GM19324 (cell line): ENCODE measurements at regions not wholly inside any gene's neighbourhood (a gene's known extent, or its start where the extent isn't known, plus 50 kb on each side); places are given as distances from the start of the nearest gene placed in this dataset.
"Not testable (repeated sequence)": the region's sequence is repeated elsewhere in the genome, so short reads cannot be mapped to it uniquely, and the experiment has no call there.

Experiments
- ATAC-seq: cut with Tn5 transposase; IDR thresholded peaks from one replicate; pipeline ENCODE4 v1.9.1; 2021; ENCODE audit warnings: mild to moderate bottlenecking, moderate library complexity; ENCODE audit not compliant: unreplicated experiment, low FRiP score

- peak; percentile 91 for ATAC-seq
Measured at GRCh38 chr3:153221748-153222162, 59.7 kb downstream of the RAP2B start.

DNA sequence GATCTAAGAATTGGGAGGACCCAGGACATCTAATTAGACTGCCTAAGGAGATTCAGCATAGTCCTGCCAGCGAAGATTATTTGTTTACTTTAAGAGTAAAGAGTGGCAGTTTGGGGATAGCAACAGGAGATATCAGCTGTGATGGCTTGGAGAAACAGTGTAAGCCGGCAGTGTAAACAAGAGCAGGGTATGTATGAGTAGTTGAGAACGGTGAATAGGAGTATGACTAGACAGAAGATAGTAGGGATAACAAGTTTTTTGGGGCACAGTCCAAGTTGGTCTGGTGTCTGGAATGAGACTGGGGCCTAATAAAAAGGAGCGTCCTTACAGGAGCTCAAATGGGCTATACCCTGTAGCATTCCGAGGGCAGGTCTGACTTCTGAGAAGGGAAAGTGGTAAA lies 64.9 kb downstream of the RAP2B start:
- not testable (repeated sequence) for ATAC-seq

- ATAC-seq: not testable (repeated sequence)
Measured at GRCh38 chr3:153230427-153230826, 68.4 kb downstream of the RAP2B start.

DNA sequence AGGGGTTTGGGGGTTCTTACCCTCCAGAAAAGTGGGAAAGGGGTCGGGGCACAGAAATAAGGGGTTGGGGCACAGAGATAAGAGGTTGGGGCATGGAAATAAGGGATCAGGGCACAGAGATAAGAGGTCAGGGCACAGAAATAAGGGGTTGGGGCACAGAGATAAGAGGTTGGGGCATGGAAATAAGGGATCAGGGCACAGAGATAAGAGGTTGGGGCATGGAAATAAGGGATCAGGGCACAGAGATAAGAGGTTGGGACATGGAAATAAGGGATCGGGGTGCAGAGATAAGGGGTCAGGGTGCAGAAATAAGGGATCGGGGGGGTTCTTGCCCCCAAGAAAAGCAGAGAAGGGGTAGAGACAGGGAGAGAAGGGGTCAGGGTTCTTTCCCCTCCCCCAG lies 69.2 kb downstream of the RAP2B start:
- ATAC-seq: not testable (repeated sequence)

GRCh38 chr3:153232050-153232752 lies 70.2 kb downstream of the RAP2B start:
- not testable (repeated sequence) for ATAC-seq

GRCh38 chr3:153232851-153233271 lies 70.8 kb downstream of the RAP2B start:
- ATAC-seq: no peak

- ATAC-seq: no peak
Measured at GRCh38 chr3:153233986-153234385, 72.0 kb downstream of the RAP2B start.

DNA sequence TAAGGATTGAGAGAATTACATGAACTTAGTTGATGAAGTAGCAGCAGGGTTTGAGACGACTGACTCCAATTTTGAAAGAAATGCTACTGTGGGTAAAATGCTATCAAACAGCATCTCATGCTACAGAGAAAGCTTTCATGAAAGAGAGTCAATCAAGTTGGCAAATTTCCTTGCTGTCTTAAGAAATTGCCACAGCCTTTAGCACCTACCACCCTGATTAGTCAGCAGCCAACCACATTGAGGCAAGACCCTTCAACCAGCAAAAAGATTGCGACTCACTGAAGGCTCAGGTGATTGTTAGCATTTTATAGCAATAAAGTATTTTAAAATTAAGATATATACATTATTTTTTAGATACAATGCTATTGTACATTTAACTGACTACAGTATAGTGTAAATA lies 80.9 kb downstream of the RAP2B start:
- ATAC-seq: no peak

- ATAC-seq: no peak
Measured at GRCh38 chr3:153244961-153245360, 82.9 kb downstream of the RAP2B start.

GRCh38 chr3:153245661-153246060 lies 83.6 kb downstream of the RAP2B start:
- no peak for ATAC-seq

GRCh38 chr3:153246331-153246730 lies 84.3 kb downstream of the RAP2B start:
- no peak for ATAC-seq

- no peak for ATAC-seq
Measured at GRCh38 chr3:153246806-153247205, 84.8 kb downstream of the RAP2B start.

- no peak for ATAC-seq
Measured at GRCh38 chr3:153247331-153248330, 85.6 kb downstream of the RAP2B start.

DNA sequence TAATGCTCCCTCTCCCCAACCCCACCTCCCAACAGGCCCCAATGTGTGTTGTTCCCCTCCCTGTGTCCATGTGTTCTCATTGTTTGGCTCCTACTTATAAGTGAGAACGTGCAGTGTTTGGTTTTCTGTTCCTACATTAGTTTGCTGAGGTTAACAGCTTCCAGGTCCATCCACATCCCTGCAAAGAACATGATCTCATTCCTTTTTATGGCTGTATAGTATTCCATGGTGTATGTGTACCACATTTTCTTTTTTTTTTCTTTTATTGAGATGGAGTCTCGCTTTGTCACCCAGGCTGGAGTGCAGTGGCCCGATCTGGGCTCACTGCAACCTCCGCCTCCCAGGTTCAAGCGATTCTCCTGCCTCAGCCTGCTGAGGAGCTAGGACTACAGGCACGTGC lies 86.8 kb downstream of the RAP2B start:
- ATAC-seq: not testable (repeated sequence)

GRCh38 chr3:153249906-153250305 lies 87.9 kb downstream of the RAP2B start:
- no peak for ATAC-seq

- no peak for ATAC-seq
Measured at GRCh38 chr3:153250446-153250845, 88.4 kb downstream of the RAP2B start.

DNA sequence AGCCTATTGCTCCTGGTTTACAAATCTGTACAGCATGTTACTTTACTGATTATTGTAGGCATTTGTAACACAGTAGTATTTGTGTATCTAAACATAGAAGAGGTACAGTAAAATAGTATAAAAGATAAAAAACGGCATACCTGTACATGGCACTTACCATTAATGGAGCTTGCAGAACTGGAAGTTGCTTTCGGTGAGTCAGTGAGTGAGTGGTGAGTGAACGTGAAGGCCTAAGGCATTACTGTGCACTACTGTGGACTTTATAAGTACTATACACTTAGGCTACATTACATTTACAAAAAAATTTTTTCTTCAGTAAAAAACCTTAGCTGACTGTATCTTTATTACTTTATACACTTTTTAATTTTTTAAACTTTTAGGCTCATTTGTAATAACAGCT lies 90.9 kb downstream of the RAP2B start:
- no peak for ATAC-seq

- ATAC-seq: no peak
Measured at GRCh38 chr3:153254361-153254760, 92.3 kb downstream of the RAP2B start.

DNA sequence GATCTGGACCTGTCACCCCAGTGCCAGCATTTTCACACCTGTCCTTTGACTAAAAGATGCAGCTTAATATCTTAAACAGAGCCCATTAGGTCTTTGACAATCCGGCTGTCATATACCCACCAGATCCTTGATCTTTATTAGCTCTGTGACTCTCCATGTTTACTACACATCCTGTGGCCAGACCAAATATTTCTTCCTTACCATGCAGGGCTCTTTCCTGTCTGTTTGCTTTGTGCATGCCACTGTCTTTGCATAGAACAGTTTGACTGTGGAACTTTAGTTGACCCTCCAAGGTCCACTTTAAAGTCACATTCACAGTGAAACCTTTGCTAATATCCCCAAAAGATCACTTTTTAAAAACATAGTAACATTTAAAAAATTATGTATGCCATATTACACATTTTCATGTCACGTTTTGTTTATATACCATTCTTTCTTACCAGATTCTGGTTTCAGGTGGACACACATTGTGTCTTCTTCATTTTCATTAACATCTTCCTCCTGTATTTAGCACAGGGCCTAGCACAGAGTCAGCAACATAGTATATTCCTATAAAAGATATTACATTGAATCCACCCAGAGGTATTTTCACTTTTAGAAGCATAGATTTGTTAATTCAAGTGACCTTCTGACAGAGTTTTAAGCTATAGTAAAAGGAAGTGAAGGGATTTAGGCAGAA lies 95.8 kb downstream of the RAP2B start:
- ATAC-seq: no peak

DNA sequence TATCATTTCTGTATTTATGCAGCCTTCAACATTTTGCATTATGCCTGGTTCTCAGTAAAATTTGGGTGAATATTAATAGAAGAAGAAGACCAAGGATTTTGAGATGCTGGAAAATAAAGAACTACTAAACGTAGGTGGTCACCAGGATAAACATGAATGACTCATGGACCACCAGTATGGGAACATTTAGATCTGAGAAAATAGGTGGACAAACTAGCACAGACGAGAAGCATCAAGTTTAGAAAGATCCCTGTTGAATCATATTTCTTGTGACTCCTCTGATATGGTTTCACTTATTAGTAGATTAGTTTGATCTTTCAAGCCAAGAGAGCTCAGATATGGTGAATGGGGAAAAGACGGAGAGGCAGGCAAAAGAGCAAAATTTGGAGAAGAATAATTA lies 97.9 kb downstream of the RAP2B start:
- no peak for ATAC-seq

GRCh38 chr3:153260681-153261080 lies 98.7 kb downstream of the RAP2B start:
- ATAC-seq: no peak
